Keratinocyte (primary cell): ENCODE measurements at regions not wholly inside any gene's neighbourhood (a gene's known extent, or its start where the extent isn't known, plus 50 kb on each side); places are given as distances from the start of the nearest gene placed in this dataset.

Experiments
- DNase-seq: peaks from one replicate; pipeline ENCODE4 v3.0.0-alpha.2; 2011; ENCODE audit warnings: low read depth, missing footprints, low spot score
- FAIRE-seq: peaks from 2 replicates; lab custom pipeline; 2011; peaks lifted over from hg19 to GRCh38; lab: Jason Lieb, UNC
- H2AFZ ChIP-seq: 2 replicates; pipeline ENCODE4 v1.6.0; 2012; ENCODE audit warnings: low read length, control low read depth, inconsistent platforms; ENCODE audit not compliant: control insufficient read depth
- H3K27ac ChIP-seq: 2 replicates; pipeline ENCODE4 v1.5.1; 2011; ENCODE audit warnings: low read length; ENCODE audit not compliant: control insufficient read depth, insufficient read depth
- H3K27me3 ChIP-seq: 3 replicates; pipeline ENCODE4 v1.6.0; 2011; ENCODE audit warnings: low read length; ENCODE audit not compliant: control insufficient read depth, insufficient read depth; ENCODE audit errors: extremely low read depth
- H3K36me3 ChIP-seq, 2 experiments: 2 replicates in 1 of 2; 3 replicates in 1 of 2; pipeline ENCODE4 v1.5.1; 2011; ENCODE audit warnings: low read length in 2 of 2, mild to moderate bottlenecking in 1 of 2; ENCODE audit not compliant: control insufficient read depth in 2 of 2, insufficient read depth in 2 of 2; ENCODE audit errors: extremely low read depth in 1 of 2
- H3K4me1 ChIP-seq: 3 replicates; pipeline ENCODE4 v1.5.1; 2011; ENCODE audit warnings: low read length; ENCODE audit not compliant: control insufficient read depth, insufficient read depth; ENCODE audit errors: extremely low read depth
- H3K4me2 ChIP-seq: 3 replicates; pipeline ENCODE4 v1.6.0; 2011; ENCODE audit warnings: low read depth, low read length; ENCODE audit not compliant: control insufficient read depth, insufficient read depth; ENCODE audit errors: extremely low read depth
- H3K4me3 ChIP-seq, 3 experiments: fragments of 200-600 bp in 1 of 3; sonication (generic) in 1 of 3; 2 replicates in 2 of 3; 3 replicates in 1 of 3; pipeline ENCODE4 v1.5.1; 2011 to 2016; ENCODE audit warnings: low read length in 3 of 3, mild to moderate bottlenecking in 3 of 3, control low read depth in 2 of 3, inconsistent platforms in 1 of 3, low read depth in 1 of 3, mixed read lengths in 1 of 3, mixed run types in 1 of 3, moderate library complexity in 1 of 3; ENCODE audit not compliant: control insufficient read depth in 2 of 3, insufficient read depth in 2 of 3; ENCODE audit errors: extremely low read depth in 1 of 3
- H3K79me2 ChIP-seq: 2 replicates; pipeline ENCODE4 v1.6.0; 2012; ENCODE audit warnings: low read length; ENCODE audit not compliant: control insufficient read depth, insufficient read depth
- H3K9ac ChIP-seq: 3 replicates; pipeline ENCODE4 v1.6.0; 2011; ENCODE audit warnings: low read length; ENCODE audit not compliant: control insufficient read depth, insufficient read depth; ENCODE audit errors: extremely low read depth
- H3K9me1 ChIP-seq: 3 replicates; pipeline ENCODE4 v1.6.0; 2011; ENCODE audit warnings: low read length; ENCODE audit not compliant: control insufficient read depth, insufficient read depth; ENCODE audit errors: extremely low read depth
- H3K9me3 ChIP-seq: 2 replicates; pipeline ENCODE4 v1.5.1; 2012; ENCODE audit warnings: low read depth, low read length; ENCODE audit not compliant: control insufficient read depth
- H4K20me1 ChIP-seq: 3 replicates; pipeline ENCODE4 v1.6.0; 2011; ENCODE audit warnings: low read length; ENCODE audit not compliant: control insufficient read depth, insufficient read depth; ENCODE audit errors: extremely low read depth
- CTCF ChIP-seq, 3 experiments: IDR thresholded peaks in 1 of 3; conservative IDR thresholded peaks in 1 of 3; optimal IDR thresholded peaks in 1 of 3; 2 replicates in 2 of 3; 3 replicates in 1 of 3; pipeline versions ENCODE3 to v1.5.1; 2011; ENCODE audit warnings: low read length in 3 of 3, mild to moderate bottlenecking in 3 of 3, moderate library complexity in 2 of 3, control low read depth in 1 of 3, inconsistent platforms in 1 of 3; ENCODE audit not compliant: insufficient read depth in 2 of 3; ENCODE audit errors: extremely low read depth in 1 of 3
- EZH2 ChIP-seq: IDR thresholded peaks from one replicate; pipeline ENCODE4 v1.6.1; 2012; ENCODE audit warnings: inconsistent platforms, mild to moderate bottlenecking, low read length, moderate library complexity
- dilution Hi-C: fragments of 300-500 bp; cut with MboI; formaldehyde crosslinking; loops from one replicate; pipeline ENCODE4 v1.7.0; 2020; ENCODE audit warnings: low sequenced_read_pairs; ENCODE audit not compliant: extremely low pct_ligation_motif_present

- Histone ChIP-seq H3K4me2 (peak overlapping the region; percentile 38), H3K4me3 (no peak overlapping the region)
- DNase-seq, result peak; percentile 13
Measured at GRCh38 chr13:73542446-73542845, 483.6 kb downstream of the KLF5 start.

GRCh38 chr13:73536865-73537264 lies 478.1 kb downstream of the KLF5 start:
- Histone ChIP-seq H3K4me3 (no peak overlapping the region), H3K4me2 (no peak overlapping the region), H2AFZ (peak overlapping the region; percentile 12), H3K79me2 (no peaks in the 10 kb centered on the region), H3K9me1 (no peaks in the 10 kb centered on the region), H4K20me1 (no peaks in the 10 kb centered on the region), H3K27ac (no peak overlapping the region), H3K9ac (no peak overlapping the region), H3K4me1 (peaks cover 22% of the 10 kb centered on the region), H3K9me3 (no peaks in the 10 kb centered on the region), H3K27me3 (no peaks in the 10 kb centered on the region), H3K36me3 (no peaks in the 10 kb centered on the region)
- FAIRE-seq (no peak), DNase-seq (no peak)
- dilution Hi-C loops, result no loop called here
- no peak for TF ChIP-seq CTCF (optimal IDR thresholded peaks at IDR 0.05 in 1 of 3, IDR thresholded peaks at IDR 0.05 in 1 of 3, conservative IDR thresholded peaks at IDR 0.05 in 1 of 3; ENCODE audit: extremely low read depth in 1 of 3, insufficient read depth in 2 of 3, low read length in 3 of 3)
- TF ChIP-seq EZH2, result no peak

More at GRCh38 chr13:73542446-73542845, 483.6 kb downstream of the KLF5 start:
- Histone ChIP-seq H3K4me1 (peaks cover 26% of the 10 kb centered on the region), H3K27ac (no peak overlapping the region), H3K79me2 (no peaks in the 10 kb centered on the region), H3K27me3 (no peaks in the 10 kb centered on the region), H4K20me1 (no peaks in the 10 kb centered on the region), H2AFZ (no peak overlapping the region), H3K36me3 (no peaks in the 10 kb centered on the region), H3K9ac (no peak overlapping the region), H3K9me1 (no peaks in the 10 kb centered on the region), H3K9me3 (no peaks in the 10 kb centered on the region)
- peak; percentile 36 for FAIRE-seq
- dilution Hi-C loops, result no loop called here
- TF ChIP-seq EZH2 (no peak), CTCF (optimal IDR thresholded peaks at IDR 0.05 in 1 of 3, IDR thresholded peaks at IDR 0.05 in 1 of 3, conservative IDR thresholded peaks at IDR 0.05 in 1 of 3; ENCODE audit: extremely low read depth in 1 of 3, insufficient read depth in 2 of 3, low read length in 3 of 3) (no peak)
